ENCODE measurements at regions not wholly inside any gene's neighbourhood (a gene's known extent, or its start where the extent isn't known, plus 50 kb on each side); places are given as distances from the start of the nearest gene placed in this dataset.
"Not testable (repeated sequence)": the region's sequence is repeated elsewhere in the genome, so short reads cannot be mapped to it uniquely, and the experiment has no call there.

- no peak for DNase-seq (ENCODE audit: low spot score)
These were observed 211.4 kb downstream of the DEPDC1B start for GRCh38 chr5:60488466-60489130.

GRCh38 chr5:60487885-60488442, 212.0 kb downstream of the DEPDC1B start:
- DNase-seq (ENCODE audit: low spot score) = no peak

GRCh38 chr5:60487476-60487875, 212.5 kb downstream of the DEPDC1B start:
- peak; percentile 19 for DNase-seq (ENCODE audit: low spot score)

- DNase-seq (ENCODE audit: low spot score) = no peak
These were observed 214.6 kb downstream of the DEPDC1B start for GRCh38 chr5:60485361-60485760.

GRCh38 chr5:60483050-60483449, 216.9 kb downstream of the DEPDC1B start:
- DNase-seq (ENCODE audit: low spot score) = peak; percentile 58

- peak; percentile 23 for DNase-seq (ENCODE audit: low spot score)
These were observed 217.7 kb downstream of the DEPDC1B start for GRCh38 chr5:60482301-60482700.

- DNase-seq (ENCODE audit: low spot score) = no peak
These were observed 220.4 kb downstream of the DEPDC1B start for GRCh38 chr5:60479542-60479941.

- DNase-seq (ENCODE audit: low spot score) = no peak
These were observed 222.1 kb downstream of the DEPDC1B start for GRCh38 chr5:60477849-60478248.

- DNase-seq (ENCODE audit: low spot score) = no peak
These were observed 226.3 kb downstream of the DEPDC1B start for GRCh38 chr5:60473654-60474053.

GRCh38 chr5:60473027-60473426, 226.9 kb downstream of the DEPDC1B start:
- not testable (repeated sequence) for DNase-seq (ENCODE audit: low spot score)

GRCh38 chr5:60470881-60471280, 229.1 kb downstream of the DEPDC1B start:
- no peak for DNase-seq (ENCODE audit: low spot score)

- DNase-seq (ENCODE audit: low spot score) = no peak
These were observed 230.7 kb downstream of the DEPDC1B start for GRCh38 chr5:60469286-60469685.

GRCh38 chr5:60463179-60463868, 236.6 kb downstream of the DEPDC1B start:
- no peak for DNase-seq (ENCODE audit: low spot score)

- no peak for DNase-seq (ENCODE audit: low spot score)
These were observed 241.3 kb downstream of the DEPDC1B start for GRCh38 chr5:60458666-60459065.

- DNase-seq (ENCODE audit: low spot score) = no peak
These were observed 242.7 kb downstream of the DEPDC1B start for GRCh38 chr5:60457233-60457632.

- DNase-seq (ENCODE audit: low spot score) = peak; percentile 10
These were observed 244.4 kb downstream of the DEPDC1B start for GRCh38 chr5:60455589-60455988.

- not testable (repeated sequence) for DNase-seq (ENCODE audit: low spot score)
These were observed 245.7 kb downstream of the DEPDC1B start for GRCh38 chr5:60454277-60454676.

GRCh38 chr5:60453186-60453976, 246.6 kb downstream of the DEPDC1B start:
- no peak for DNase-seq (ENCODE audit: low spot score)

GRCh38 chr5:60448600-60448999, 251.4 kb downstream of the DEPDC1B start:
- DNase-seq (ENCODE audit: low spot score) = no peak

- no peak for DNase-seq (ENCODE audit: low spot score)
These were observed 252.5 kb downstream of the DEPDC1B start for GRCh38 chr5:60447488-60447920.

GRCh38 chr5:60446917-60447316, 253.0 kb downstream of the DEPDC1B start:
- DNase-seq (ENCODE audit: low spot score) = no peak

GRCh38 chr5:60445921-60446320, 254.0 kb downstream of the DEPDC1B start:
- no peak for DNase-seq (ENCODE audit: low spot score)

- no peak for DNase-seq (ENCODE audit: low spot score)
These were observed 254.5 kb downstream of the DEPDC1B start for GRCh38 chr5:60445427-60445826.
